NCI-H146 (cell line): ENCODE measurements at regions not wholly inside any gene's neighbourhood (a gene's known extent, or its start where the extent isn't known, plus 50 kb on each side); places are given as distances from the start of the nearest gene placed in this dataset.
"Not testable (repeated sequence)": the region's sequence is repeated elsewhere in the genome, so short reads cannot be mapped to it uniquely, and the experiment has no call there.

Experiments
- DNase-seq: peaks from one replicate; lab custom pipeline; 2025; lab: John Stamatoyannopoulos, UW

- no peak for DNase-seq
These were observed 927.8 kb downstream of the STPG2 start for GRCh38 chr4:97215409-97215941.

DNA sequence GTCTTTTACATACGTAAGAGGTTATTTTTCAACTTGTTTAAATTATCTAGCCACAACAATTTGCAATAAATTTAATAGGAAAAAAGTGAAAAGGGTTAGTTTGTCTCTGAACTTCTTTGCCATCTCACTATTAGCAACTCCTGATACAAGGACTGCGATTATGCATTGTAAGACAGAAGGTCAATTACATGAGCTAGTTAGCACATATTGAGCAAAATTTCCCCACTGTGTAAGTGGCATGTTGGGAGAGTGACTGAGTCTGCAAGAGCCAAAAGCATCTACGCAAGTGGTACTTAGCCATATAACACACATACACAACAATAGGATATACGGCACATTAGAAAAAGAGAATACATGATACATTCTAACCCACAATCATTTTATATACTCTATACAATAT lies 927.2 kb downstream of the STPG2 start:
- DNase-seq = no peak

DNA sequence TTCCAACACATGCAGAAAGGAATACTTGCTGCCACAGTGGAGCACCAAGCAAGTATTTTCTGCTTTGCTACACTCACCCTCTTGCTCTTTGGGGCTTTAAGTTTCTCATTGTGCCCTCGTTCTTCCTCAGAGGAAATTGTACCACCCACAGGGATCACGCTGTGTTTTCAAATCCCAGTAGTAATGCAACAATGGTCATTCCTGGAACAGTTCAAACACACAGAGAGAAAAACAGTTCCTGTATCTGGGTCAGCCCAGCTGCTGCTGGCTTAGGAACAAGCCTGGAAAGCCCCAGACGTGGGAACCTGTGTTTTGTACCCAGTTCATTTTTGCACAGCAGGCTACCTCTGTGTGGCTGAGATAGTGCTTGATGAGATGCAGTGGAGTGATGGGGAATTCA lies 907.8 kb downstream of the STPG2 start:
- peak; percentile 7 for DNase-seq

DNA sequence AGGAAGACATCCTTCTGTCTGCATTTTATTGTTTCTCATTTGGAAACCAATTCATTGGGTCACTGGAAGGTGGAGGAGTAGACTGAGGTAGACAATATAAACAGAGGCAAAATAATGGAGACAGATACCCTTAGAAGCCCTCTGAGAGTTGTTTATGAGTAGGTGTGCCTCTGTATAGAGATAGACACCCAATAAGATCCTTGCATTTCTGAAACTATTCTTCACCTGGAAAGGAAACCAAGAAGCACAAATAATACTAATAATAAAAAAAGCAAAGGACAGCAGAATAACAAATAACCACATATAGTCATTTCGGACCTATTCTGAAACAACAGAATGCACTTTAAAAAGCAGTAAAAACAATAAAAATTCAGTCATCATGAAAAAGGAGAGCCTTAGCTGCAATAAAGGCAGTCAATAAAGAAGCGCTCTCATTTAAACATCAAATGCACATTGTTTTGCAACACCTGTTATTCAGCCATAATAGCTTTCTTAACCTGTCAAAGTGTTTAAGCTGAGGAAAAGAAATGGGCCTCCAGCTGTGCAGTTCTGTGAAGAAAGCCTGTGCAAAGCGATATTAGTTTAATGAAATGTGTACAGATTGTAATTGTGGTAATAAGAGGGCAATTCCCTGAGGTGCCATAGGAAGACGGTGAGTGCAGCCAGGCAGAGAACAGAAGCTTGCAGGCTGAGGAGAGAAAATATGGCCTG lies 904.2 kb downstream of the STPG2 start:
- DNase-seq = no peak

DNA sequence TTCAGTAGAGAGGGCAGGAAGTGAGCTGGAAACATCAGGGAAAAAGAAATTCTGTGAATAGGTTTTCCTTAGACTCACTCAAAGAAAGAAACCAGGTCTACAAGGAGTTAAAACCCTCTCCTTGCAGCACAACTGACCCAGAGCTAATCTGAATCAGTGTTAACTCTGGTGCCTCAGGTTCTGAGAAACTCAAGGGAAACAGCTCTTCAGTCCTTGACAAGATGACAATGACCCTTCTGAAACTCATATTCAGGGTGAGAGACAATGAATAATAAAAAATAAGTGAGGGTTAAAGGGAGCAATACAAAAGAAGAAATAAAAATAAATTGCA lies 903.6 kb downstream of the STPG2 start:
- DNase-seq = no peak

GRCh38 chr4:97252615-97253154 lies 890.6 kb downstream of the STPG2 start:
- no peak for DNase-seq

- DNase-seq = no peak
These were observed 880.5 kb downstream of the STPG2 start for GRCh38 chr4:97262769-97263168.

DNA sequence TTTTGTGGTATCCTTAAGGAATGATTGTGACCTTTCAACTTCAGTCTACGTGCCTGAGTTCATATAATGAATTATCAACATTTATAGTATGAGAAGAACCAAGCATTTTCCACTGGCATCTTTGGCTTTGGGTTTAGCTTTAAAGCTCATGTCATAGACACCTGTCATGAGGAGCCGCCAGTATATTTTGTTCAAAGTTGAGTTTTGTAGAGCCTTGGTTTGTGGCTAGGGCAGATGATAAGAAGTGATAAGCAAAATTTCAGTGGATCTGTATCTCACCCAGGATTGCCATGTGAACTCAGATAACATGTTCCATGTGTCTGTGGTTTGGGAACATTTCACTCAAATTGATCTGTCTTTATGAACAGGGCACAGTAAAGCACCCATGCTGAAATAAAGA lies 873.2 kb downstream of the STPG2 start:
- DNase-seq = no peak

DNA sequence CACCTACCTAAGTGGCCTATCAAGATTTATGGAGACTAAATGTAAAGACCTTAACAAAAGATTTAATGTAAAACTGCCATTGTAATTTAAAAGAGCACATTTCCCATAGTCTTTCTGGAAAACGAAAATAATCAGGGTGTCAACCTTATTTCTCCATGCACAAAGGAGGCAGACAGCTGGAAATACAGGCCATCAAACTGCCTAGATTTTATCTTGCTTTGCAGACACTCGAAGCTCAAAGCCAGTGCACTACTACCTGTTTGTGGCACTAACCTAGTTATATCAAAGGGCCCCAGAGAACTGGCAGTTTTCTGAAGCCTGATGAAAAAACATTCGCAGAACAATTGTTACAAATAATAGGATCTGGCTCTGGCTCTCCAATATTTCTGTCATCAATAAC lies 863.9 kb downstream of the STPG2 start:
- no peak for DNase-seq

DNA sequence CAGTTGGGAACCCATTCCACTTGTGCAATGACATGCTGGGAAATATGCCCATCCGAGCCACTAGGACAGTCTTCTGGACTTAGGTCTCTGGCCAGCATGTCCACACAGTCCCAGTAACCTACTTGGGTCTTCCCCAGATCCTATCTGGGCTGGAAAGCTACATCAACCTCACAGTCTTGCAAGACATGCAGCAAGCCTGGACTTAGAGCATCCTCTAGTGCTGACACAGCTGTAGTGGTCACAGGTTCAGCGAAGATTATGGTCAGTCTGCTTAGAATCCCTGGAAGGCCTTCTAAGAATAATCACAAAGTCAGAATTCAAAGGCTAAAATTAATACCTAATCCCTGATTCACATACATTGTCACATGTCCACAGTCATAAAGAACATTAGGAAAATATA lies 842.7 kb downstream of the STPG2 start:
- DNase-seq = no peak

DNA sequence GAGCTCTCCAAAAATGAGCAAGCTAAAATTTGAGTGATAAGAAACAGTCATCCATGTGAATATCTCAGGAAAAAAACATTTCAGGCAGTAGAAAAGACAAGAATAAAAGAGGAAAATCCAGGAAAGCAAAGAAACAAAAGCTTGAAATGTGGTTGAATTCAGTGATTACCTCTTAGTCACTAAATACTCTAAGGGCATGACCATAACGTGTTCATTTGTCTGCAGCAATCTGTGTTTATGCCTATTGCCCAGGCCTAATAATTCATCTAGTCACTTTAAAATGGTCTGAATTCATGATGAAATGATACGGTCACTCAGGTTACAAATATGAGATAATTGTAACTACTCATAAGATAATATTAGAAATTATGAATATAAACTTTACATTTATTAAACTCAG lies 837.9 kb downstream of the STPG2 start:
- no peak for DNase-seq

DNA sequence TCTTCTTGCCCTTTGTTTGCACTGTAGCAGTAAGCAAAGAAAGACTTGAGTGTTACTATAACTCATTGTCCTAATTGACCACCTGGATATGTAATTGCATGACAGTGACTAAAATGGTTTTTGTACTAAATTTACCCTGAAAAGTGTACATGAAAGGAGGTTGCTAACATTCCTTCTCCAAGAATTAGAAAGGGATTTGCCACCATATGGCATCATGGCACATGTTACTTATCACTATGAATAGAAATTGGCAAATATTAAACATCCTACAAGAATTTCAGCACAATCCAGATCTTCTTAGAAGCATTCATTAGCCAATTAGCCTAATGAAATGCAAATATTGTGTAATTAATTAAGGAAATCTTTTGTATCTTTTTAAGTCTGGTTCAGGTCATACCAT lies 834.2 kb downstream of the STPG2 start:
- no peak for DNase-seq

DNA sequence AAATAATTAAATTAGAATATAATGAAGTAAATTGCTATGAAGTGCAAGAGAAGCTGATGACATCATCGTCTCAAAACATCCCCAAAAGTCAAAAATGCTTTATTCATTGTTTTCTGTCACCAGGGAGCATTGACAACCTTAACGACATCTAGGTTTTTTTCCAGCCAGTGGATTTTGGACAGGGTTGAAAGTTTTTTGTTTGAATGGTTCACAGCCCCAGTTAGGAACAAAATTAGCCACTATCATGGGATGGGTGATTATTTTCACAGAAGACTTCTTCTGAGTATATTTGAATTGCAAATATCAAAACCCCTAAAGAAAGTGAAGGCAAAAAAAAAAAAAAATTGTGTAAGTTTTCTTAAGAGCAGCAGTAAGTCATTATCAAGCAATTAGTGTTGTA lies 826.1 kb downstream of the STPG2 start:
- no peak for DNase-seq

GRCh38 chr4:97317671-97318070 lies 825.6 kb downstream of the STPG2 start:
- no peak for DNase-seq

DNA sequence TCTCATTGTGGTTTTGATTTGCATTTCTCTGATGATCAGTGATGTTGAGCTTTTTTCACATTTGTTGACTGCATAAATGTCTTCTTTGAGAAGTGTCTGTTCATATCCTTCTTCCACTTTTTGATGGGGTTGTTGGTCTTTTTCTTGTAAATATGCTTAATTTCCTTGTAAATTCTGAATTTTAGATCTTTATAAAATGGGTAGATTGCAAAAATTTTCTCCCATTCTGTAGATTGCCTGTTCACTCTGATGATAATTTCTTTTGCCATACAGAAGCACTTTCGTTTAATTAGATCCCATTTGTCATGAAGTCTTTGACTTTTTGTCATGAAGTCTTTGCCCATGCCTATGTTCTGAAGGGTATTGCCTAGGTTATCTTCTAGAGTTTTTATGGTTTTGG lies 817.5 kb downstream of the STPG2 start:
- not testable (repeated sequence) for DNase-seq

GRCh38 chr4:97330917-97331316 lies 812.4 kb downstream of the STPG2 start:
- no peak for DNase-seq

- no peak for DNase-seq
These were observed 808.9 kb downstream of the STPG2 start for GRCh38 chr4:97334348-97334747.

DNA sequence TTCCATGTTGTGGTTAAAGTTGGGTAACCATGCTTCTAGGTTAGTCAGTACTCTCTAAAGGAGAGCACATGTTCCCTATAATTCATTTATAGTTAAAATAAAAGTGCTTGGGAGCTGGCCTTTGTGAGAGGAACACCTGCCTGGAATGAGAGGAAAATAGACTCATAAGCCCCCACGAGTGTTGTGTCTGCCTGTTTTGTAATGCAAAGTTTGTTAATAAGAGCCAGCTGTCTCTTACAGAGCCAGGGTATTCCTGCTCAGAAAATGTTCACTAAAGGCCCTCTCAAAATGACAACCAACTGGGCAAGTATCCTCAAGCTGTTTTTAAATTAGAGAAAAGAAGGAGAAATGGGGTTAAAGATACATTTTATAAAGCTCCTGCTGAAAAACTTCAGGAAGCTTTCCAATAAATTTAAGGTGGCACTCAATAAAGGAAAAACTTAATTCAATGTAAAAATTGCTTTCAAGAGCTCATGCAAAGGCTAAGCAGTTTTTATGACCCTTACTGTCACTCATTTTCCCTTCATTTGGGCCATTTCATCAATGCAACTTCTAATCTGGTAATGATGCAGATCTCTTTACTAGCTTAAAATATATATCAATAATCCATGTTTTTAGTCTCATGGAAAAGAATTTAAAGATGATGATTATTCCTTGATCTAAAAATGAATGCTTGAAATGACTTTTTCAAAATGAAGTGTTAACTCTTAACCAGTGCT lies 793.6 kb downstream of the STPG2 start:
- no peak for DNase-seq

DNA sequence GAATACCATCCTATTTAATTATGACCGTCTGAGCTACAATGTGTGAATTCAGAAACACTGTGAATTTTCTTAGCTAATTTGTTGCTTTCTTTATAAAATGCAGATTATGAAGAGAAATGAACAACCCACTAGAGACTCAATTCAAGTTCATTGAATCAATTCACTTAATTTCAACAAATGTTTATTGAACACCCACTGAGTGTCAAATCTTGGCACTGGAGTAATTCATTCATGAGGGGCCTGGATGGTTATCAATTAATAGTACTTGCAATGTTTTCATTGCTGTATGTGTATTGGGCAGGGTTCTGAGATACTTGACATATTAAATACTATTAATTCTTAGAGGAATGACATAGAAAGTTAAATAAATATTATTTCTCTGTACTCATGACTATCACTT lies 789.4 kb downstream of the STPG2 start:
- no peak for DNase-seq

DNA sequence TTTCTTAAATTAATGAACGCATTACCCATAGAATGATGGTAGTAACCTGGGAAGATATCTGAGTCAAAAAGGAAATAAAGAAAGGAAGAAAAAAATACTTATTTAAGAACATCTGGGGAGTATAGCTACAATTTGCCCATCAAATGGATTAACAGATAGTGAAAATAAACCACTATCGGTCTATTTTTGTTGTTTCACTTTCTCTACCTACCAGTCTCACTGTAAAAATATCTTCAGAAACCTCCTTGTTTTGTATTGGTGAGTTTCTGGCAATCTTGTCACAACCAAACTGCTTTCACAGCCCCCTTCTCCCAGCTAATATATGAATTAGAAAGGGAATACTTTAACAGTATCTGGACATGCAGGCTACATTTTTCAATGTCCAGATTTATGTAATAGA lies 783.5 kb downstream of the STPG2 start:
- DNase-seq = no peak

GRCh38 chr4:97360733-97361132 lies 782.5 kb downstream of the STPG2 start:
- no peak for DNase-seq

- no peak for DNase-seq
These were observed 775.4 kb downstream of the STPG2 start for GRCh38 chr4:97367878-97368277.

GRCh38 chr4:97370568-97370967 lies 772.7 kb downstream of the STPG2 start:
- DNase-seq = no peak

- DNase-seq = no peak
These were observed 768.8 kb downstream of the STPG2 start for GRCh38 chr4:97374526-97374925.
